GM12864 (cell line): ENCODE measurements at regions not wholly inside any gene's neighbourhood (a gene's known extent, or its start where the extent isn't known, plus 50 kb on each side); places are given as distances from the start of the nearest gene placed in this dataset.
"Not testable (repeated sequence)": the region's sequence is repeated elsewhere in the genome, so short reads cannot be mapped to it uniquely, and the experiment has no call there.

Experiments
- DNase-seq: peaks from one replicate; pipeline ENCODE4 v3.0.0-alpha.2; 2011; ENCODE audit warnings: low read depth
- H3K4me3 ChIP-seq: 2 replicates; pipeline ENCODE4 v1.5.1; 2011; ENCODE audit warnings: mild to moderate bottlenecking, low read depth, low read length, control low read depth
- TF ChIP-seq, protein P1 (sequence below): IDR thresholded peaks from 2 replicates; pipeline ENCODE4 v1.5.1; 2011; ENCODE audit warnings: low read depth, mild to moderate bottlenecking, moderate library complexity, low read length, control low read depth, inconsistent platforms; ENCODE audit errors: missing control alignments

GRCh38 chr12:46572644-46573346 is 200.2 kb upstream of the SLC38A2 start:
- no peak overlapping the region for H3K4me3 ChIP-seq
- no peak for DNase-seq
- TF ChIP-seq, protein P1, sequence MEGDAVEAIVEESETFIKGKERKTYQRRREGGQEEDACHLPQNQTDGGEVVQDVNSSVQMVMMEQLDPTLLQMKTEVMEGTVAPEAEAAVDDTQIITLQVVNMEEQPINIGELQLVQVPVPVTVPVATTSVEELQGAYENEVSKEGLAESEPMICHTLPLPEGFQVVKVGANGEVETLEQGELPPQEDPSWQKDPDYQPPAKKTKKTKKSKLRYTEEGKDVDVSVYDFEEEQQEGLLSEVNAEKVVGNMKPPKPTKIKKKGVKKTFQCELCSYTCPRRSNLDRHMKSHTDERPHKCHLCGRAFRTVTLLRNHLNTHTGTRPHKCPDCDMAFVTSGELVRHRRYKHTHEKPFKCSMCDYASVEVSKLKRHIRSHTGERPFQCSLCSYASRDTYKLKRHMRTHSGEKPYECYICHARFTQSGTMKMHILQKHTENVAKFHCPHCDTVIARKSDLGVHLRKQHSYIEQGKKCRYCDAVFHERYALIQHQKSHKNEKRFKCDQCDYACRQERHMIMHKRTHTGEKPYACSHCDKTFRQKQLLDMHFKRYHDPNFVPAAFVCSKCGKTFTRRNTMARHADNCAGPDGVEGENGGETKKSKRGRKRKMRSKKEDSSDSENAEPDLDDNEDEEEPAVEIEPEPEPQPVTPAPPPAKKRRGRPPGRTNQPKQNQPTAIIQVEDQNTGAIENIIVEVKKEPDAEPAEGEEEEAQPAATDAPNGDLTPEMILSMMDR, result no peak

- TF ChIP-seq, protein P1, result no peak
- DNase-seq, result no peak
- no peak overlapping the region for H3K4me3 ChIP-seq
These were observed 199.0 kb upstream of the SLC38A2 start for GRCh38 chr12:46571608-46572007.

GRCh38 chr12:46569826-46570439 is 197.4 kb upstream of the SLC38A2 start:
- DNase-seq, result no peak
- TF ChIP-seq, protein P1, result no peak
- no peak overlapping the region for H3K4me3 ChIP-seq

- DNase-seq, result no peak
- no peak overlapping the region for H3K4me3 ChIP-seq
- TF ChIP-seq, protein P1, result no peak
These were observed 195.1 kb upstream of the SLC38A2 start for GRCh38 chr12:46567667-46568066.

DNA sequence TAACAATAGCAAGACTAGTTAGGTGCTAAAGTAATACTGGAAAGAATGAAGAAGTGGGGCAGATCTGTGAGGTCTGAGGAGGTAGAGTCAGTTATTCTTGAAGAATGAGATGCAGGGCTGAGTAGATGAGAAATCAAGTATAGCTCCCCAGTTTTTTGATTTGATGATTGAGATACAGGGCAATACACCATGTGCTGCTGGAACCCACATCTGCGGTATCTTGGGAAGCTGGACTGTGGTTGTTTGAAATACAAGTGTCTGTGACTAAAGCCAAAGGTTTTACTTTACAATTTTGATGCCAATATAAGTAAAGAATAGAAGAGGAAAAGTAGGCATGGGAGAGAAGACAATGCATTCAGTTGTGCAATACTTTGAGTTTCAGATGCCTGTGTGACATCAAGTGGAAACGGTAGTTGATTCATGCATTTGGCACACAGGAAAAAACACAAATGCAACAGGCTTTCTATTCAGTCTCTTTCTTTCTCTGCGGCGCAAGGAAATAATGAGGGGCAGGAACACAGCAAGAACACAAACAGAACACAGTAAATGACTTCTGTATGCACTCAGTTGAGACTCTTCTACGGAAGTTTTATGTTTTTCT is 190.2 kb upstream of the SLC38A2 start:
- DNase-seq, result no peak
- H3K4me3 ChIP-seq, result no peak overlapping the region
- TF ChIP-seq, protein P1, result no peak

GRCh38 chr12:46561769-46562624 is 189.4 kb upstream of the SLC38A2 start:
- DNase-seq, result not testable (repeated sequence)

GRCh38 chr12:46560874-46561273 is 188.3 kb upstream of the SLC38A2 start:
- no peak for DNase-seq
- TF ChIP-seq, protein P1, result no peak
- no peak overlapping the region for H3K4me3 ChIP-seq

More at GRCh38 chr12:46561769-46562624, 189.4 kb upstream of the SLC38A2 start:
- not testable (repeated sequence) for H3K4me3 ChIP-seq
